ENCODE measurements at regions not wholly inside any gene's neighbourhood (a gene's known extent, or its start where the extent isn't known, plus 50 kb on each side); places are given as distances from the start of the nearest gene placed in this dataset.

DNA sequence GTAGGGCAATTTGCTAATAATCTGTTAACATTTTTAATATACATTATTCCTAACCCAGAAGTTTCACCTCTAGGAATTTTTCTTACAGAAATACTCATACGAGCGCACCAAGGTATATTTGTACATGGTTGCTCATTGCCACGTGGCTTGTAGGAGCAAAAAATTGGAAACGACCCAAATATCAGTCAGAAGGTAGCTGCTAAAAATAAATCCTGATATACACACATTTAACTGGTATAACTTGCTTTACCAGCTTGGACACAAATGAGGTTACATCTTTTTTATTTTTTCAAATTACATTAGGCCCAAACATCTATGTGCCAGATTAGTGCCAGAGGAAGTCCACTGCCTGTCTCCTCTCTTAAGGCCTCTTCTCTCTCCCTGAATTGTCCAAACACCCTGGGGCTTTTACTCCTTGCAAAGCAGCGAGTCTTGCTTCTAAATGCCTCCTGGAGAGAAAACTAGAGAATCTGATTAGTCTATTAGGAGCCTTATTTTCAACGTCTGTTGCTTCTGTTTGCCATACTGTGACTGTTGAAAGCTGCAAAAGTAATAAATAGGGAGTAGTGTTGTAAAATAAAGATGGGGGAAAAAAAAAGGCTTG lies 92.0 kb upstream of the SSBP2 start:
- TF ChIP-seq, protein P1, sequence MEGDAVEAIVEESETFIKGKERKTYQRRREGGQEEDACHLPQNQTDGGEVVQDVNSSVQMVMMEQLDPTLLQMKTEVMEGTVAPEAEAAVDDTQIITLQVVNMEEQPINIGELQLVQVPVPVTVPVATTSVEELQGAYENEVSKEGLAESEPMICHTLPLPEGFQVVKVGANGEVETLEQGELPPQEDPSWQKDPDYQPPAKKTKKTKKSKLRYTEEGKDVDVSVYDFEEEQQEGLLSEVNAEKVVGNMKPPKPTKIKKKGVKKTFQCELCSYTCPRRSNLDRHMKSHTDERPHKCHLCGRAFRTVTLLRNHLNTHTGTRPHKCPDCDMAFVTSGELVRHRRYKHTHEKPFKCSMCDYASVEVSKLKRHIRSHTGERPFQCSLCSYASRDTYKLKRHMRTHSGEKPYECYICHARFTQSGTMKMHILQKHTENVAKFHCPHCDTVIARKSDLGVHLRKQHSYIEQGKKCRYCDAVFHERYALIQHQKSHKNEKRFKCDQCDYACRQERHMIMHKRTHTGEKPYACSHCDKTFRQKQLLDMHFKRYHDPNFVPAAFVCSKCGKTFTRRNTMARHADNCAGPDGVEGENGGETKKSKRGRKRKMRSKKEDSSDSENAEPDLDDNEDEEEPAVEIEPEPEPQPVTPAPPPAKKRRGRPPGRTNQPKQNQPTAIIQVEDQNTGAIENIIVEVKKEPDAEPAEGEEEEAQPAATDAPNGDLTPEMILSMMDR (conservative IDR thresholded peaks at IDR 0.05 in 1 of 2, IDR thresholded peaks at IDR 0.05 in 1 of 2; ENCODE audit: low read depth in 1 of 2, low read length in 2 of 2) = no peak
- no peak for TF ChIP-seq EZH2 (IDR thresholded peaks at IDR 0.05; ENCODE audit: low read length, missing control alignments)
